ENCODE measurements at regions not wholly inside any gene's neighbourhood (a gene's known extent, or its start where the extent isn't known, plus 50 kb on each side); places are given as distances from the start of the nearest gene placed in this dataset.

DNA sequence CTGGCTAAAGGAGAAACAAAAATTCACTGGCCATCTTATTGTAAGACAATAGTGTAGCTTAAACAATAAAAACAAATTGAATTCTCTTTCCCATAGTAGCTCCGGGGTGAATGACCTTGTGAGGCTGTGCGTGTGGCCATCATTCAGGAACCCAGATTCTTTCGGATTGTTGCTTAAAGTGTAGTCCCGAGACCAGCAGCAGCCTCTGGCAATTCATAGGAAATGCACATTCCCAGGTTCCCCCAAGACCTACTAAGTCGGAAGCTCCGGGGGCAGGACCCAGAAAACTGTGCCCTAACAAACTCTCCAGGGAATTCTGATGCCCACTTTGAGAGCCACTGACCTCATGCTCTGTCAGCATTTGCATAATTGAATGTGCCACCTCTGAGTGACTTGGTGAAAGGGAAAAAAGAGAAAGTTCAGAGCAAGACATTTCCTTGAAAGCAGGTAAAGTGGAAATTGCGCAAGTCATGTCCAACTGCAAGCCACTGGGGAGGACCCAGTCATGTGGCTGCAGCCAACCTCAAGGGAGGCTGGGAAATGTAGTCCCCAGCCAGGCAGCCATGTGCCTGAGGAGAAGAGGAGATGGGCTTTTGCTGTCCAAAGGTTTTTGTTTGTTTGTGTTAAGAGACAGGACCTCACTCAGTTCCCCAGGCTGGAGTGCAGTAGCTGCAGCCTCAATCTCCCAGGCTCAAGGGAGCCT is 50.7 kb upstream of the PNMA8B start:
- FAIRE-seq (no peak), DNase-seq (ENCODE audit: insufficient read length, low spot score) (peak; percentile 14)
- no peak for TF ChIP-seq POLR2A (IDR thresholded peaks at IDR 0.05; ENCODE audit: low read depth, low read length)

DNA sequence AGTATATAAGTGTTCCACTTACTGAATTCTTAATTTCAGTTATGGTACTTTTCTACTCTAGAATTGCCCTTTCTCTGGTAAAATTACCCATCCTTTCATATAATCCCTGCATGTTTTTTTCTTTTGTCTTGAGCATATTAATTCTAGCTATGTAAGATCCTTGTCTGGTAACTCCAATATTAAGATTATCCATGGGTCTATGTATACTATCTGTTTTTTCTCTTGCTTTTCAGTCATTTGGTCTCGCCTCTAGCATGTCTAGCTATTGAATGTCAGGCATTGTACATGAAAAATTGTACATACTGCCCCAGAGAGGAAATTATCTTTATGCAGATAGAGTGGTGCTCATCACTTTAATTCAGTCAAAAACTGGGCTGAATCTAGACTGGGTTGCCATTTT is 50.4 kb upstream of the CALM3 start:
- TF ChIP-seq POLR2A (IDR thresholded peaks at IDR 0.05; ENCODE audit: low read depth, low read length): no peak
- FAIRE-seq (no peak), DNase-seq (ENCODE audit: insufficient read length, low spot score) (no peak)

DNA sequence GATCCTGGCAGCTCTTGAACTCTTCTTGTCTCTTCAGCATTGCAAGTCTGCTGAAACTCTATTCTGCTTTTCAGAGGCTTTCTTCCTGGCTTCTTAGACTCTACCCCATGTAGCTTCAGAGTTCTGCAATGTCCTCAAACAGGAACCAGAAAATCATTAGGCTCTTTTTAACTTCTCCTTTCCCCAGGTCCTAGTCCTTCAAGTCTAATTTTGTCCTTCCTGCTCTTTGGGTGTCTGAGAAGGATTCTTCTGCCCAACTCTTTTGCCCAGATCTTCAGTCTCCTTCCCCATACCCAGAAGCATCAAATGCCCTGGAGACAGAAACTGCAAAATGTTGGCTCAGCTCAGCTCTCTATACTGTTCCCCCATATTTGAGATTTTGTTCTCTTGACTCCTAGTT is 50.0 kb upstream of the CALM3 start:
- TF ChIP-seq POLR2A (IDR thresholded peaks at IDR 0.05; ENCODE audit: low read depth, low read length): no peak
- no peak for DNase-seq (ENCODE audit: insufficient read length, low spot score)
- FAIRE-seq: no peak
